ENCODE measurements at regions not wholly inside any gene's neighbourhood (a gene's known extent, or its start where the extent isn't known, plus 50 kb on each side); places are given as distances from the start of the nearest gene placed in this dataset.

GRCh38 chr1:214213136-214213535 is 67.8 kb upstream of the SMYD2 start:
- H3K4me3 ChIP-seq (ENCODE audit: low read depth, low read length): no peak overlapping the region
- DNase-seq (ENCODE audit: low read depth): no peak
- no peak for TF ChIP-seq CTCF (IDR thresholded peaks at IDR 0.05; ENCODE audit: insufficient read depth, low read depth, low read length)

GRCh38 chr1:214214851-214215250 is 66.1 kb upstream of the SMYD2 start:
- DNase-seq (ENCODE audit: low read depth): no peak
- TF ChIP-seq CTCF (IDR thresholded peaks at IDR 0.05; ENCODE audit: insufficient read depth, low read depth, low read length): no peak
- H3K4me3 ChIP-seq (ENCODE audit: low read depth, low read length): no peak overlapping the region

- no peak overlapping the region for H3K4me3 ChIP-seq (ENCODE audit: low read depth, low read length)
- no peak for TF ChIP-seq CTCF (IDR thresholded peaks at IDR 0.05; ENCODE audit: insufficient read depth, low read depth, low read length)
- no peak for DNase-seq (ENCODE audit: low read depth)
Observed at GRCh38 chr1:214215583-214215982, 65.4 kb upstream of the SMYD2 start.

GRCh38 chr1:214216021-214216420 is 64.9 kb upstream of the SMYD2 start:
- H3K4me3 ChIP-seq (ENCODE audit: low read depth, low read length): no peak overlapping the region
- no peak for DNase-seq (ENCODE audit: low read depth)
- no peak for TF ChIP-seq CTCF (IDR thresholded peaks at IDR 0.05; ENCODE audit: insufficient read depth, low read depth, low read length)

GRCh38 chr1:214216779-214217178 is 64.2 kb upstream of the SMYD2 start:
- TF ChIP-seq CTCF (IDR thresholded peaks at IDR 0.05; ENCODE audit: insufficient read depth, low read depth, low read length): no peak
- DNase-seq (ENCODE audit: low read depth): no peak

GRCh38 chr1:214219902-214220301 is 61.1 kb upstream of the SMYD2 start:
- H3K4me3 ChIP-seq (ENCODE audit: low read depth, low read length): no peak overlapping the region
- no peak for TF ChIP-seq CTCF (IDR thresholded peaks at IDR 0.05; ENCODE audit: insufficient read depth, low read depth, low read length)
- no peak for DNase-seq (ENCODE audit: low read depth)

More at GRCh38 chr1:214216779-214217178, 64.2 kb upstream of the SMYD2 start:
- H3K4me3 ChIP-seq (ENCODE audit: low read depth, low read length): no peak overlapping the region

- H3K4me3 ChIP-seq (ENCODE audit: low read depth, low read length): no peak overlapping the region
- no peak for DNase-seq (ENCODE audit: low read depth)
- no peak for TF ChIP-seq CTCF (IDR thresholded peaks at IDR 0.05; ENCODE audit: insufficient read depth, low read depth, low read length)
Observed at GRCh38 chr1:214220891-214221290, 60.1 kb upstream of the SMYD2 start.

Measured in fibroblast of villous mesenchyme (primary cell).